ENCODE measurements at regions not wholly inside any gene's neighbourhood (a gene's known extent, or its start where the extent isn't known, plus 50 kb on each side); places are given as distances from the start of the nearest gene placed in this dataset.
A peak's percentile ranks its signal among the peaks of the same experiment; 100 is the strongest.

- DNase-seq (ENCODE audit: low read depth), result no peak
Observed at GRCh38 chr13:30031488-30031887, 181.1 kb upstream of the UBL3 start.

- no peak for DNase-seq (ENCODE audit: low read depth)
Observed at GRCh38 chr13:30030141-30030750, 179.8 kb upstream of the UBL3 start.

DNA sequence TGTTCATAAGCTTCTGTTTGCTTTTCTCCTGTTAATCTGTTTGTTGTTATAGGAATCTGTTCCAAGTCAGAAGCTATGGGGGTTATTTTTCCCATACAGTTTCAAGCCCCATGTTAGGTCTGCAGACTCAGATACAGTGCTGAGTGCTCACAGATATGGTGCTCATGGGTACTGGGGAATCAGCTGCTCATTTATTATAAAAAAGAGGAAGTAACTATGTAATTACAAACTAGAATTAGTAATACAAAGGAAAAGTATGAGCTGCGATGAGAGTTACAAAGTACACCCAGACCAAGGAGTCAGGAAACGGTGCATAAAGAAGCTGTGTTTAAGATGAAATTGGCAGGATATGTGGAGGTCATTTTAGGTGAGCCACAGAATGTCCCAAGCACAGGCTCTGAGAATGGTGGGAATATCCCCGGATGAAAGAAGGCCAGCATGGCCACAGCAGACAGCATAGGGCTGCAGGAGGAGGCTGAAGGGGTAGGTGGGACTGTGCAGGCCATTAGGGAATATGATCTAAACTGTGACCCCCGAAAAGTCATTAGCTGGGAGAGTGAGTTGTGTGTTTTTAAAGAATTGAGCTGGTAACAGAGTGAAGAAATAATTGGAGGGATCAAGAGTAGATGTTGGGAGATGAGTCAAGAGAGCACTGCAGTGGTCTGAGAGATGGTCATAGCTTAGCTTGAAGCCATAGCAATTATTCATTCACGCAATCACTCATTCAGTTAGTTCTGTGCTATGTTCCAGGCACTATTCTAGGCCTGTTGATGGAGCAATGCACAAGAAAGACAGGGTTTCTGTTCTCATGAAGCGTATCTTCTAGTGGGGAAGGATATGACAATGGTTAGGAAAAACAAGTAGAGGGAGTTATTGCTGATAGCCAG, 177.4 kb upstream of the UBL3 start:
- no peak for DNase-seq (ENCODE audit: low read depth)

DNA sequence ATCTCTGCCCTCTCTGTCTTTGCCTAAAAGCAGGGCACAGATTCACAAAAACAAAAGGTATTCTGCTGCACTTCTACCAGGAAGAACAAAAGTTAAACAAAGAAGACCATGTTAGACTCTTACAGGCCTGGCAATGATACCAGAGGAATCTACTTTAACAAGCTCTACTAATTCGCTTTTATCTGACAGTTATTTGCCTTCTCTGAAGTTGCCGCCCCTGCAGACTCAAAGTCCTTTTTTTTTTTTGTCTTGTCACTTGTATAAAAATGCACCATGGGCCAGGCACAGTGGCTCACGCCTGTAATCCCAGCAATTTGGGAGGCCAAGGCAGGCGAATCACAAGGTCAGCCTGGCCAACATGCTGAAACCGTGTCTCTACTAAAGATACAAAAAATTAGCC, 176.5 kb upstream of the UBL3 start:
- DNase-seq (ENCODE audit: low read depth), result no peak

GRCh38 chr13:30026093-30026492, 175.7 kb upstream of the UBL3 start:
- DNase-seq (ENCODE audit: low read depth), result peak; percentile 82

DNA sequence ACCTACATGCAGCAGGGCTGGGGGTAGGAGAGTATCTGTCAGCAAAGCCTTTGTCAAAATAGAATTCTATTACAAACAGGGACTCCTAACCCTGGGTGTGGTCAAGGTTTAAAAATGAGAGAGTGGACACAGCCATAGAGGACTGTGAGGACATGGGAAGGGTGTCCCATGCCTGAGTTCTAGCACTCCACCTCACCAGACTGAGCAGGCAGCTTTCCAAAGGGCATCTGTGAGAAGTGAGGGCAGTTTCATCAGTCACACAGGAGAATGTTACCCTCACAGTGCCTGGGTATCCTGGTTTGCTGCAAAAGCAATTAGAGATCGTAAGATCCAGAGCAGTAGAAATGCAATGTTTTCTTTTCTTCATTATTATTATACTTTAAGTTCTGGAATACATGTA, 174.9 kb upstream of the UBL3 start:
- DNase-seq (ENCODE audit: low read depth), result no peak

DNA sequence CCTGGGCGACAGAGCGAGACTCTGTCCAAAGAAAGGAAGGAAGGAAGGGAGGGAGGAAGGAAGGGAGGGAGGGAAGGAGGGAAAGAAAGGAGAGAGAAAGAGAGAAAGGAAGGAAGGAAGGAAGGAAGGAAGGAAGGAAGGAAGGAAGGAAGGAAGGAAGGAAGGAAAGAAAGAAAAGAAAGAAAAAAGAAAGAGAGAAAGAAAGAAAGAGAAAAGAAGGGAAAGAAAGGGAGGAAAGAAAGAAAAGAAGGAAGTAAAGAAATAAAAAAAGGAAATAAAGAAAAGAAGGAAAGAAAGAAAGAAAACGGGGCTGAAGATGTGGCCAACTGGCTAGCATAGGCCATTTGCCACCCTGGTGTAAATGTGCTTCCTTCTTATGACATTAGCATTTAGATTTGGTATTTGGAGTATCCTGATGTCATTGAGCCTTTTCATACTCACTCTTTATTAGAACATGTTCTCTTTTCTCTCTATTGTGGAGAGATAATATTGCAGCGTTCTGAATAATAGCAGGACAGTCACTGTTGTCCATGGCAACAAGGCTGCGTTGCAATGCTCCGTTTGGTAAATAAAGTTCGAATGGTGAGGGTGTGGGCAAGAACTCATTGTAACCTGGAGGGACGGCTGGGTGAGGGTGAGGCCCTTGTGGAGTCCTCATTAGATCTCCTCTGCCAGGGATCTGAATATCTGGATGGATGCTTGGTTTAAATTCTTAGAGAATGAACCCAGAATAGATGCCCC, 173.9 kb upstream of the UBL3 start:
- DNase-seq (ENCODE audit: low read depth), result no peak

GRCh38 chr13:30023196-30023895, 172.9 kb upstream of the UBL3 start:
- no peak for DNase-seq (ENCODE audit: low read depth)

- no peak for DNase-seq (ENCODE audit: low read depth)
Observed at GRCh38 chr13:30022796-30023195, 172.4 kb upstream of the UBL3 start.

- DNase-seq (ENCODE audit: low read depth), result no peak
Observed at GRCh38 chr13:30022256-30022655, 171.8 kb upstream of the UBL3 start.

DNA sequence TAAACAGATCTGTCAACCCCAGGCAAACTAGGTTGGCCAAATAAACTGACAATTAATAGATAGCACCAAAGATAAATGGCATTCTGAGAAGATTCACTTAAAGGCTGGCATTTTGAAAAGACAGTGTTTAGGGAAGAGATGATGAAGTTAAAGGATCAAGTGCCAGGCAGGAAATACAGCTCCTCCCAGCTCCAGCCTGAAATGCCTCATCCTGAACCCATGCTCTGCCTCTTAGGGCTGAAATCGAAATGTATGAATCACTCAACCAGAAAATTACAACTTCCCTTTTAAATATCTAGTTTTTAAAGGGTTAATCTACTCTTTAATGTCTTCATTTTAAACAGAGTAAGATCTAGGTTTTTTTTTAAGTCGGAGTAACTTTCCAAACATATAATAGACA, 171.2 kb upstream of the UBL3 start:
- no peak for DNase-seq (ENCODE audit: low read depth)

GRCh38 chr13:30020726-30021312, 170.4 kb upstream of the UBL3 start:
- DNase-seq (ENCODE audit: low read depth), result peak; percentile 40

GRCh38 chr13:30019648-30020626, 169.5 kb upstream of the UBL3 start:
- DNase-seq (ENCODE audit: low read depth), result no peak

DNA sequence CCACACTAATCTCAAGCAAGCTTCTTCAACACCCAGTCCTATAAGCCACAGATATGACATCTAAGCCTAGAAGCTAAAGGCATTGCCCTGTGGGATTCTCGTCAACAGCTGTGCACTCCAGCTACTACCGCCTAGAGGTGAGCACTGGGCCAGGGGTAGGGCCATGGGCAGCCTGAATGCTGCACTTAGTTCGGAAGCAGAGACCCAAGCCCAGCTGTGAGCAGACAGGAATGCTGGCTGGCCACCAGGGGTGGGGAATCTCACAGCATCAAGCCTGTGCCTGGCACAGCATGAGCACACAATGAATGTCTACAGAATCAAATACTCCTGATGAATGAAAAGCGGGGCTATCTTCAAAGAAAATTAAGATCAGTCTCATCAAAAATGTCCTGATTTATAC, 167.5 kb upstream of the UBL3 start:
- no peak for DNase-seq (ENCODE audit: low read depth)

DNA sequence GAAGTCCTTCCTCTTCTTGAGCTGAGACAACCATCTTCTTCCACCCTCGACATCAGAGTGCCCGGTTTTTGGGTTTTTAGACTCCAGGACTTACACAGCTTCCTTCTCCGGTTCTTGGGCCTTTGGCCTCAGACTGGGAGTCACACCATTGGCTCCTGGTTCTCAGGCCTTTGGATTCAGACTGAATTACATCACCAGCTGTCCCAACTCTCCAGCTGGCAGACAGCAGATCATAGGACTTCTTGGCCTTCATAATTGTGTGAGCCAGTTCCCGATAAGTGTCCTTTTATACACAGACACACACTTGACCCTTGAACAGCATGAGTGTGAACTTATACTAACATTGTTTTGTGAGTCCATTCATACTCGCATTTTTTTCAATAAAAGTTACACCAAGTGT, 166.0 kb upstream of the UBL3 start:
- DNase-seq (ENCODE audit: low read depth), result no peak

DNA sequence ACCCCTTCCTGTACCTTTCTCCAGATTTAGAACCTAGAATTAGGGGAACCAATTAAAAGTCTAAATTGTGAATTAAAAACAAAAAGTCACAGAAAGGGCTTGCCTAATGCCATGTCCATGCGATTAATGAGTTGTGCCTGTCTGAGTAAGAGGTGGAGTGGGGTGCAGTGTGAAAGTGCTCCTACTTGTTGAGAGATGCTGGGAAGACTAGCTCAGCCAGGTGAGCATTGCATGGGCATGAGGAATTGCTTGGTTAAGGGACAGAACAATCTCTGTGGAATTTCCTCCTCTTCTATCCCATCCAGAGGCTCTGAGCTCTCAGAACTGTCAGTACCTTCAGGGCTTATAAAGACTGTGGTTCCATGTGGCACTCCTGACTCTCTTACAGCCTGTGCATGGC, 159.0 kb upstream of the UBL3 start:
- DNase-seq (ENCODE audit: low read depth), result no peak

GRCh38 chr13:30006246-30006645, 155.8 kb upstream of the UBL3 start:
- DNase-seq (ENCODE audit: low read depth), result no peak

- DNase-seq (ENCODE audit: low read depth), result no peak
Observed at GRCh38 chr13:30004204-30004603, 153.8 kb upstream of the UBL3 start.

GRCh38 chr13:30002577-30002976, 152.2 kb upstream of the UBL3 start:
- peak; percentile 83 for DNase-seq (ENCODE audit: low read depth)

- DNase-seq (ENCODE audit: low read depth), result no peak
Observed at GRCh38 chr13:30000370-30000765, 150.0 kb upstream of the UBL3 start.
